Ovary (tissue), 7 donors: ENCODE measurements at regions not wholly inside any gene's neighbourhood (a gene's known extent, or its start where the extent isn't known, plus 50 kb on each side); places are given as distances from the start of the nearest gene placed in this dataset.

Experiments used
- DNase-seq, 5 donors: peaks; one replicate each; pipeline ENCODE4 v3.0.0-alpha.2; 2019 to 2020
- H3K27ac ChIP-seq, 2 donors: fragments of 200-600 bp; one replicate each; pipeline versions ENCODE4 v1.5.1 to v1.8.0; 2019 to 2022
- H3K27me3 ChIP-seq: fragments of 200-600 bp; one replicate; pipeline ENCODE4 v1.8.0; 2022
- H3K36me3 ChIP-seq: fragments of 200-600 bp; sonication (generic); one replicate; pipeline ENCODE4 v1.5.1; 2019
- H3K4me1 ChIP-seq: one replicate; pipeline ENCODE4 v1.8.1; 2013; ENCODE audit warnings: mild to moderate bottlenecking, moderate library complexity; ENCODE audit not compliant: insufficient read depth
- H3K4me3 ChIP-seq: fragments of 200-600 bp; sonication (generic); one replicate; pipeline ENCODE4 v1.5.1; 2017
- H3K9me3 ChIP-seq, 2 donors: fragments of 200-600 bp in 1 of 2; sonication (generic) in 1 of 2; one replicate each; pipeline versions ENCODE4 v1.5.1 to v1.8.1; 2013 to 2019; ENCODE audit warnings: mild to moderate bottlenecking in 1 of 2, moderate library complexity in 1 of 2
- CTCF ChIP-seq, 3 donors: fragments of 450-650 bp in 2 of 3; fragments of 200-600 bp in 1 of 3; IDR thresholded peaks; one replicate each; pipeline versions ENCODE4 v1.5.1 to v1.8.0; 2016 to 2022; ENCODE audit warnings: antibody characterized with exemption in 3 of 3, mild to moderate bottlenecking in 1 of 3
- EP300 ChIP-seq: sonication (generic); formaldehyde crosslinking; IDR thresholded peaks from one replicate; pipeline ENCODE4 v1.6.1; 2017; ENCODE audit warnings: antibody characterized with exemption
- POLR2A ChIP-seq: fragments of 450-650 bp; IDR thresholded peaks from one replicate; pipeline ENCODE4 v1.6.1; 2017; ENCODE audit warnings: antibody characterized with exemption, mild to moderate bottlenecking, moderate library complexity
- WGBS, 3 donors: extraction: QIAGEN DNeasy Blood & Tissue Kit in 1 of 3; methylation state at CpG; one replicate each; pipeline versions ENCODE4 v1.1.5 to v1.1.7; 2013 to 2017; 5-methylcytosine and 5-hydroxymethylcytosine counted together
- intact Hi-C, 4 donors: fragments of 100-400 bp; cut with DNase I; formaldehyde crosslinking; loops; one replicate each; pipeline versions ENCODE4 v1.11.0 to v1.15.1; 2022 to 2023
- donor health status: DM: no; HTN: no; CAD: no; lungs with moderate emphysema.
- donor health status: DM: no; HTN: no; CAD: no.
- donor health status: Bipolar disorder and iron deficiency.
- donor health status: DM: no; HTN: no; CAD: no.
- donor health status: DM: yes; HTN: yes; CAD: no.

- no peak for DNase-seq
- H3K9me3 ChIP-seq: no peaks in the 10 kb centered on the region
- H3K36me3 ChIP-seq: no peaks in the 10 kb centered on the region
- H3K27me3 ChIP-seq: no peaks in the 10 kb centered on the region
- 76 to 87% (median 82%) methylated on average over 3 of the region's 3 CpGs for WGBS, 3 donors
- TF ChIP-seq CTCF (IDR thresholded peaks at IDR 0.05): no peak
- no peak for TF ChIP-seq POLR2A
- TF ChIP-seq EP300: no peak
- no peak overlapping the region for H3K4me3 ChIP-seq
- intact Hi-C loops: loop anchor here in 3 of 4 donors (10.0 kb wide), 3 partner anchors 121 to 249 kb away; no protein-coding TSS in a partner anchor
- no peak overlapping the region for H3K27ac ChIP-seq
- H3K4me1 ChIP-seq: no peaks in the 10 kb centered on the region
Measured at GRCh38 chr3:146335386-146335785, 84.5 kb upstream of the PLSCR4 start.

- TF ChIP-seq CTCF (IDR thresholded peaks at IDR 0.05) (peak in 1 of 3 donors; percentile 9), POLR2A (no peak)
- no peaks in the 10 kb centered on the region for H3K27me3 ChIP-seq
- no peaks in the 10 kb centered on the region for H3K9me3 ChIP-seq
- H3K4me3 ChIP-seq: no peak overlapping the region
- WGBS, 3 donors: 85 to 88% (median 86%) methylated on average over 7 of the region's 7 CpGs
- H3K36me3 ChIP-seq: no peaks in the 10 kb centered on the region
- intact Hi-C loops: loop anchor here in 3 of 4 donors (10.0 kb wide), 3 partner anchors 119 to 251 kb away; no protein-coding TSS in a partner anchor
- H3K4me1 ChIP-seq: no peaks in the 10 kb centered on the region
- H3K27ac ChIP-seq: no peak overlapping the region
- peak; percentile 22 to 55 (median 44) for DNase-seq
Measured at GRCh38 chr3:146334151-146334550, 83.2 kb upstream of the PLSCR4 start.

- intact Hi-C loops: loop anchor here in 3 of 4 donors (10.0 kb wide), 3 partner anchors 117 to 253 kb away; no protein-coding TSS in a partner anchor
- Histone ChIP-seq H3K4me3 (no peak overlapping the region), H3K9me3 (no peaks in the 10 kb centered on the region), H3K27ac (no peak overlapping the region), H3K36me3 (no peaks in the 10 kb centered on the region), H3K27me3 (no peaks in the 10 kb centered on the region), H3K4me1 (no peaks in the 10 kb centered on the region)
- TF ChIP-seq EP300 (no peak), POLR2A (no peak), CTCF (IDR thresholded peaks at IDR 0.05) (no peak)
- DNase-seq: no peak
Measured at GRCh38 chr3:146331967-146332366, 81.1 kb upstream of the PLSCR4 start.

- intact Hi-C loops: loop anchor here in 3 of 4 donors (5.0 to 10.0 kb wide), 3 partner anchors 105 to 262 kb away; no protein-coding TSS in a partner anchor
- WGBS, 3 donors: 26 to 30% (median 27%) methylated on average over 4 of the region's 4 CpGs
- peak; percentile 22 to 77 (median 47) for DNase-seq
Measured at GRCh38 chr3:146326875-146327543, 76.1 kb upstream of the PLSCR4 start.

More at GRCh38 chr3:146326875-146327543, 76.1 kb upstream of the PLSCR4 start:
- TF ChIP-seq CTCF (IDR thresholded peaks at IDR 0.05) (peak; percentile 14 to 77 (median 76)), POLR2A (no peak)
- Histone ChIP-seq H3K27ac (no peak overlapping the region), H3K27me3 (no peaks in the 10 kb centered on the region), H3K4me1 (no peaks in the 10 kb centered on the region), H3K36me3 (no peaks in the 10 kb centered on the region), H3K9me3 (no peaks in the 10 kb centered on the region), H3K4me3 (no peak overlapping the region)
